HEK293 (cell line): ENCODE measurements at regions not wholly inside any gene's neighbourhood (a gene's known extent, or its start where the extent isn't known, plus 50 kb on each side); places are given as distances from the start of the nearest gene placed in this dataset.

ENCODE experiments used
- CTCF ChIA-PET: fragments of 350-600 bp; formaldehyde crosslinking; extraction: SDS; loops from one replicate; lab custom pipeline; 2021; ENCODE audit warnings: antibody characterized with exemption; lab: Yijun Ruan, JAX
- POLR2A ChIA-PET: fragments of 300-600 bp; formaldehyde crosslinking; extraction: SDS; loops from one replicate; lab custom pipeline; 2020; ENCODE audit warnings: antibody characterized with exemption, inconsistent platforms; lab: Yijun Ruan, JAX
- H3K27ac ChIP-seq: fragments of 200-500 bp; sonication (Bioruptor generic); 2 replicates; pipeline ENCODE4 v1.5.1; 2014; ENCODE audit warnings: low read depth, low read length, control low read depth, inconsistent platforms; ENCODE audit errors: extremely low read depth
- H3K36me3 ChIP-seq, 2 experiments: fragments of 200-500 bp in 1 of 2; sonication (Bioruptor generic) in 1 of 2; 1 replicate in 1 of 2; 2 replicates in 1 of 2; pipeline ENCODE4 v1.5.1; 2014 to 2017; ENCODE audit warnings: inconsistent platforms in 2 of 2, low read length in 2 of 2; ENCODE audit not compliant: control insufficient read depth in 2 of 2, insufficient read depth in 1 of 2
- H3K4me1 ChIP-seq: fragments of 200-500 bp; sonication (Bioruptor generic); 2 replicates; pipeline ENCODE4 v1.5.1; 2014; ENCODE audit warnings: mild to moderate bottlenecking, low read length, inconsistent platforms; ENCODE audit not compliant: control insufficient read depth, insufficient read depth
- H3K4me3 ChIP-seq: 2 replicates; pipeline ENCODE4 v1.5.1; 2011; ENCODE audit warnings: low read depth, mild to moderate bottlenecking, control low read depth, low read length, moderate library complexity
- H3K9me3 ChIP-seq: fragments of 200-500 bp; sonication (Bioruptor generic); 2 replicates; pipeline ENCODE4 v1.5.1; 2014; ENCODE audit warnings: low read depth, low read length, inconsistent platforms; ENCODE audit not compliant: control insufficient read depth, insufficient read depth
- AEBP2 ChIP-seq: fragments of 450-650 bp; formaldehyde crosslinking; IDR thresholded peaks from 2 replicates; pipeline ENCODE4 v1.5.1; 2016; ENCODE audit warnings: missing biosample characterization, missing genetic modification characterization, borderline replicate concordance
- OSR2 ChIP-seq: fragments of 450-650 bp; formaldehyde crosslinking; IDR thresholded peaks from 2 replicates; pipeline ENCODE4 v1.5.1; 2016; ENCODE audit warnings: missing biosample characterization, missing genetic modification characterization
- PRDM10 ChIP-seq: fragments of 450-650 bp; formaldehyde crosslinking; IDR thresholded peaks from 2 replicates; pipeline ENCODE4 v1.5.1; 2016; ENCODE audit warnings: missing biosample characterization, missing genetic modification characterization
- SP2 ChIP-seq: fragments of 450-650 bp; formaldehyde crosslinking; IDR thresholded peaks from 2 replicates; pipeline ENCODE4 v1.5.1; 2016; ENCODE audit warnings: missing biosample characterization, missing genetic modification characterization
- YY2 ChIP-seq: fragments of 450-650 bp; formaldehyde crosslinking; IDR thresholded peaks from 2 replicates; pipeline ENCODE4 v1.5.1; 2016; ENCODE audit warnings: missing biosample characterization, missing genetic modification characterization
- ZBTB10 ChIP-seq: fragments of 450-650 bp; formaldehyde crosslinking; IDR thresholded peaks from 2 replicates; pipeline ENCODE4 v1.5.1; 2016; ENCODE audit warnings: missing biosample characterization, missing genetic modification characterization
- ZBTB20 ChIP-seq: fragments of 450-650 bp; formaldehyde crosslinking; IDR thresholded peaks from 2 replicates; pipeline ENCODE4 v1.5.1; 2016; ENCODE audit warnings: missing biosample characterization, missing genetic modification characterization
- ZBTB48 ChIP-seq: fragments of 450-650 bp; formaldehyde crosslinking; IDR thresholded peaks from 2 replicates; pipeline ENCODE4 v1.5.1; 2016; ENCODE audit warnings: missing biosample characterization, missing genetic modification characterization
- ZEB2 ChIP-seq: fragments of 450-650 bp; formaldehyde crosslinking; IDR thresholded peaks from 2 replicates; pipeline ENCODE4 v1.5.1; 2016; ENCODE audit warnings: missing biosample characterization, missing genetic modification characterization
- ZFP69B ChIP-seq: fragments of 450-650 bp; formaldehyde crosslinking; IDR thresholded peaks from 2 replicates; pipeline ENCODE4 v1.5.1; 2016; ENCODE audit warnings: missing biosample characterization, missing genetic modification characterization
- ZNF155 ChIP-seq: fragments of 450-650 bp; formaldehyde crosslinking; IDR thresholded peaks from 2 replicates; pipeline ENCODE4 v1.5.1; 2016; ENCODE audit warnings: missing biosample characterization, missing genetic modification characterization
- ZNF19 ChIP-seq: fragments of 450-650 bp; formaldehyde crosslinking; IDR thresholded peaks from 2 replicates; pipeline ENCODE4; 2016; ENCODE audit warnings: missing biosample characterization, missing genetic modification characterization, low read depth
- ZNF24 ChIP-seq: fragments of 450-650 bp; formaldehyde crosslinking; IDR thresholded peaks from 2 replicates; pipeline ENCODE4 v1.5.1; 2016; ENCODE audit warnings: missing biosample characterization, missing genetic modification characterization
- ZNF26 ChIP-seq: fragments of 450-650 bp; formaldehyde crosslinking; IDR thresholded peaks from 2 replicates; pipeline ENCODE4 v1.5.1; 2016; ENCODE audit warnings: missing biosample characterization, missing genetic modification characterization
- ZNF350 ChIP-seq: fragments of 450-650 bp; formaldehyde crosslinking; IDR thresholded peaks from 2 replicates; pipeline ENCODE4 v1.5.0; 2017; ENCODE audit warnings: missing biosample characterization, mild to moderate bottlenecking, missing genetic modification characterization
- ZNF354C ChIP-seq: fragments of 450-650 bp; formaldehyde crosslinking; IDR thresholded peaks from 2 replicates; pipeline ENCODE4 v1.5.1; 2016; ENCODE audit warnings: missing biosample characterization, missing genetic modification characterization, low read depth, borderline replicate concordance
- ZNF449 ChIP-seq: fragments of 450-650 bp; formaldehyde crosslinking; IDR thresholded peaks from 2 replicates; pipeline ENCODE4 v1.5.1; 2017; ENCODE audit warnings: missing biosample characterization, mild to moderate bottlenecking, missing genetic modification characterization, moderate library complexity
- ZNF510 ChIP-seq: fragments of 450-650 bp; formaldehyde crosslinking; IDR thresholded peaks from 2 replicates; pipeline ENCODE4 v1.5.1; 2018; ENCODE audit warnings: mild to moderate bottlenecking, missing genetic modification characterization, missing biosample characterization; ENCODE audit not compliant: insufficient replicate concordance
- ZNF530 ChIP-seq: fragments of 450-650 bp; formaldehyde crosslinking; IDR thresholded peaks from 2 replicates; pipeline ENCODE4 v1.5.1; 2016; ENCODE audit warnings: low read depth, missing biosample characterization, missing genetic modification characterization
- ZNF549 ChIP-seq: fragments of 450-650 bp; IDR thresholded peaks from 2 replicates; pipeline ENCODE4 v1.5.1; 2018; ENCODE audit warnings: missing biosample characterization, missing genetic modification characterization, mild to moderate bottlenecking, inconsistent platforms, moderate library complexity
- ZNF654 ChIP-seq: fragments of 450-650 bp; formaldehyde crosslinking; IDR thresholded peaks from 2 replicates; pipeline ENCODE4 v1.5.1; 2016; ENCODE audit warnings: low read depth, missing biosample characterization, missing genetic modification characterization
- ZNF664 ChIP-seq: fragments of 450-650 bp; formaldehyde crosslinking; IDR thresholded peaks from 2 replicates; pipeline ENCODE4 v1.5.1; 2016; ENCODE audit warnings: missing biosample characterization, missing genetic modification characterization
- ZNF747 ChIP-seq: fragments of 450-650 bp; formaldehyde crosslinking; IDR thresholded peaks from 2 replicates; pipeline ENCODE4 v1.5.1; 2016; ENCODE audit warnings: missing biosample characterization, missing genetic modification characterization
- ZNF785 ChIP-seq: fragments of 450-650 bp; formaldehyde crosslinking; IDR thresholded peaks from 2 replicates; pipeline ENCODE4 v1.5.1; 2016; ENCODE audit warnings: missing biosample characterization, missing genetic modification characterization
- ZNF843 ChIP-seq: fragments of 450-650 bp; formaldehyde crosslinking; IDR thresholded peaks from 2 replicates; pipeline ENCODE4 v1.5.1; 2016; ENCODE audit warnings: missing biosample characterization, missing genetic modification characterization
- ZSCAN30 ChIP-seq: fragments of 450-650 bp; IDR thresholded peaks from 2 replicates; pipeline ENCODE4 v1.5.1; 2018; ENCODE audit warnings: missing biosample characterization, mild to moderate bottlenecking, missing genetic modification characterization, moderate library complexity
- ZXDB ChIP-seq: fragments of 450-650 bp; formaldehyde crosslinking; IDR thresholded peaks from 2 replicates; pipeline ENCODE4 v1.5.1; 2016; ENCODE audit warnings: missing biosample characterization, missing genetic modification characterization

GRCh38 chr14:53638966-53639365 is 317.7 kb downstream of the BMP4 start:
- CTCF ChIA-PET: no interaction called here
- H3K27ac ChIP-seq: no peak overlapping the region
- no peaks in the 10 kb centered on the region for H3K9me3 ChIP-seq
- H3K4me3 ChIP-seq: no peak overlapping the region
- no peaks in the 10 kb centered on the region for H3K36me3 ChIP-seq
- H3K4me1 ChIP-seq: no peaks in the 10 kb centered on the region
- no peak for TF ChIP-seq ZXDB (tag by site-specific recombination)
- no peak for TF ChIP-seq ZBTB10
- no peak for TF ChIP-seq AEBP2 (tag by site-specific recombination)
- TF ChIP-seq ZNF350 (tag by site-specific recombination): no peak
- no peak for TF ChIP-seq ZNF155 (tag by site-specific recombination)
- no peak for TF ChIP-seq ZEB2 (tag by site-specific recombination)
- TF ChIP-seq ZNF19: no peak
- no peak for TF ChIP-seq ZNF664
- TF ChIP-seq ZNF747 (tag by site-specific recombination): no peak
- TF ChIP-seq SP2: no peak
- TF ChIP-seq ZNF785 (tag by site-specific recombination): no peak
- no peak for TF ChIP-seq ZNF510
- no peak for TF ChIP-seq ZNF654 (tag by site-specific recombination)
- TF ChIP-seq ZNF530 (tag by site-specific recombination): no peak
- POLR2A ChIA-PET: no interaction called here

GRCh38 chr14:53634793-53635192 is 321.8 kb downstream of the BMP4 start:
- POLR2A ChIA-PET: no interaction called here
- CTCF ChIA-PET: no interaction called here
- no peaks in the 10 kb centered on the region for H3K9me3 ChIP-seq
- TF ChIP-seq ZBTB20 (tag by site-specific recombination) (no peak), OSR2 (tag by site-specific recombination) (no peak), ZNF549 (no peak), PRDM10 (tag by site-specific recombination) (no peak), ZSCAN30 (tag by site-specific recombination) (no peak), ZBTB48 (no peak), ZFP69B (tag by site-specific recombination) (no peak), YY2 (tag by site-specific recombination) (no peak), ZNF449 (tag by site-specific recombination) (no peak), ZNF24 (tag by site-specific recombination) (no peak), ZNF354C (no peak), ZNF26 (tag by site-specific recombination) (no peak), ZNF843 (tag by site-specific recombination) (no peak)

More at GRCh38 chr14:53634793-53635192, 321.8 kb downstream of the BMP4 start:
- Histone ChIP-seq H3K4me3 (no peak overlapping the region), H3K4me1 (no peaks in the 10 kb centered on the region), H3K36me3 (no peaks in the 10 kb centered on the region), H3K27ac (no peak overlapping the region)
